SK-N-MC (cell line): ENCODE measurements at regions not wholly inside any gene's neighbourhood (a gene's known extent, or its start where the extent isn't known, plus 50 kb on each side); places are given as distances from the start of the nearest gene placed in this dataset.

ENCODE experiments used
- EZH2 ChIP-seq: fragments of 200-600 bp; sonication (generic); IDR thresholded peaks from one replicate; pipeline ENCODE4 v1.6.1; 2017; ENCODE audit warnings: antibody characterized with exemption
- FOXP2 ChIP-seq: optimal IDR thresholded peaks from 2 replicates; pipeline ENCODE3; 2011; ENCODE audit warnings: mild to moderate bottlenecking, moderate library complexity; ENCODE audit not compliant: insufficient read depth; ENCODE audit errors: extremely low read length, control extremely low read depth
- POLR2AphosphoS5 ChIP-seq: IDR thresholded peaks from 2 replicates; pipeline ENCODE4 v1.6.1; 2012; ENCODE audit warnings: mild to moderate bottlenecking, low read depth, low read length, borderline replicate concordance

- TF ChIP-seq EZH2 = no peak
- no peak for TF ChIP-seq POLR2AphosphoS5
- no peak for TF ChIP-seq FOXP2
Observed at GRCh38 chr18:40163254-40163653, 1791.8 kb upstream of the PIK3C3 start.
